NCI-H2171 treated with DMSO at 0.1 percent for 48 hours (cell line): ENCODE measurements at regions not wholly inside any gene's neighbourhood (a gene's known extent, or its start where the extent isn't known, plus 50 kb on each side); places are given as distances from the start of the nearest gene placed in this dataset.

Experiments used
- DNase-seq: peaks from one replicate; lab custom pipeline; 2025; lab: John Stamatoyannopoulos, UW

- DNase-seq = no peak
Measured at GRCh38 chr4:116872308-116872707, 213.1 kb downstream of the TRAM1L1 start.

GRCh38 chr4:116870686-116871085 lies 214.7 kb downstream of the TRAM1L1 start:
- DNase-seq = no peak

GRCh38 chr4:116866106-116866505 lies 219.3 kb downstream of the TRAM1L1 start:
- DNase-seq = no peak

- no peak for DNase-seq
Measured at GRCh38 chr4:116862592-116862991, 222.8 kb downstream of the TRAM1L1 start.

- no peak for DNase-seq
Measured at GRCh38 chr4:116860891-116861290, 224.5 kb downstream of the TRAM1L1 start.

- no peak for DNase-seq
Measured at GRCh38 chr4:116849620-116850019, 235.8 kb downstream of the TRAM1L1 start.

GRCh38 chr4:116847616-116848015 lies 237.8 kb downstream of the TRAM1L1 start:
- no peak for DNase-seq

GRCh38 chr4:116839826-116840225 lies 245.6 kb downstream of the TRAM1L1 start:
- no peak for DNase-seq

- no peak for DNase-seq
Measured at GRCh38 chr4:116838609-116839008, 246.8 kb downstream of the TRAM1L1 start.

- no peak for DNase-seq
Measured at GRCh38 chr4:116829187-116829586, 256.2 kb downstream of the TRAM1L1 start.

GRCh38 chr4:116824172-116824571 lies 261.2 kb downstream of the TRAM1L1 start:
- no peak for DNase-seq

GRCh38 chr4:116811730-116812129 lies 273.6 kb downstream of the TRAM1L1 start:
- no peak for DNase-seq

GRCh38 chr4:116796022-116796421 lies 289.4 kb downstream of the TRAM1L1 start:
- DNase-seq = no peak

GRCh38 chr4:116788723-116789122 lies 296.7 kb downstream of the TRAM1L1 start:
- DNase-seq = no peak

- DNase-seq = no peak
Measured at GRCh38 chr4:116755051-116755450, 330.3 kb downstream of the TRAM1L1 start.

- DNase-seq = no peak
Measured at GRCh38 chr4:116752027-116752426, 333.3 kb downstream of the TRAM1L1 start.

GRCh38 chr4:116736756-116737155 lies 348.6 kb downstream of the TRAM1L1 start:
- DNase-seq = no peak

- DNase-seq = no peak
Measured at GRCh38 chr4:116734178-116734577, 351.2 kb downstream of the TRAM1L1 start.

- no peak for DNase-seq
Measured at GRCh38 chr4:116733370-116733769, 352.0 kb downstream of the TRAM1L1 start.

GRCh38 chr4:116726523-116726922 lies 358.9 kb downstream of the TRAM1L1 start:
- no peak for DNase-seq

GRCh38 chr4:116724249-116724648 lies 361.1 kb downstream of the TRAM1L1 start:
- no peak for DNase-seq

- no peak for DNase-seq
Measured at GRCh38 chr4:116705466-116705865, 379.9 kb downstream of the TRAM1L1 start.

- no peak for DNase-seq
Measured at GRCh38 chr4:116702949-116703348, 382.4 kb downstream of the TRAM1L1 start.

GRCh38 chr4:116688536-116688935 lies 396.8 kb downstream of the TRAM1L1 start:
- no peak for DNase-seq

GRCh38 chr4:116668190-116668589 lies 417.2 kb downstream of the TRAM1L1 start:
- DNase-seq = no peak
